ENCODE measurements at regions not wholly inside any gene's neighbourhood (a gene's known extent, or its start where the extent isn't known, plus 50 kb on each side); places are given as distances from the start of the nearest gene placed in this dataset.

DNA sequence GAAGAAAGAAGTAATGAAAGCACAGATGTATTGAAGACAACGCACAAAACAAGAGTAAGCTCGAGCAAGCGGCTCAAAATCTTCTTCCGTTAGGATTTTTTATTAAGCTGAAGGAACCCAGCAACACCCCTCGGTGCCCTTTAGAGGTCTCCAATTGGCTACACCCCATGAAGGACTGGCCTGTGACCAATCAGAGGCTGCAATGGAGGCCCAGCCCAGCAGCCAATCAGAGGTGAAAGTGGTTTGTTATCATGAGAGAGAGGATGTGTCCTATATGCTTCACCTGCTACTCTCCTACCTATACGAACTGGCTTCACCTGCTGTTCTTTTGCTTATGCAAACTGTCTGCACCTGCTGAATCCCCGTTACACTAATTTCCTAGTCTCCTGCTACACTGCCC, 358.8 kb downstream of the C12orf50 start:
- Histone ChIP-seq H3K4me1 (ENCODE audit: control insufficient read depth, insufficient read depth, low read length) (no peaks in the 10 kb centered on the region), H3K4me2 (ENCODE audit: low read length) (no peak overlapping the region), H3K36me3 (ENCODE audit: insufficient read depth, low read length) (no peaks in the 10 kb centered on the region), H3K9ac (ENCODE audit: low read depth, low read length) (no peak overlapping the region), H3K9me3 (replicated peaks; ENCODE audit: low read length) (no peaks in the 10 kb centered on the region), H3K4me3 (ENCODE audit: low read length) (no peak overlapping the region), H3K27me3 (ENCODE audit: control insufficient read depth, insufficient read depth, low read length) (no peaks in the 10 kb centered on the region)

DNA sequence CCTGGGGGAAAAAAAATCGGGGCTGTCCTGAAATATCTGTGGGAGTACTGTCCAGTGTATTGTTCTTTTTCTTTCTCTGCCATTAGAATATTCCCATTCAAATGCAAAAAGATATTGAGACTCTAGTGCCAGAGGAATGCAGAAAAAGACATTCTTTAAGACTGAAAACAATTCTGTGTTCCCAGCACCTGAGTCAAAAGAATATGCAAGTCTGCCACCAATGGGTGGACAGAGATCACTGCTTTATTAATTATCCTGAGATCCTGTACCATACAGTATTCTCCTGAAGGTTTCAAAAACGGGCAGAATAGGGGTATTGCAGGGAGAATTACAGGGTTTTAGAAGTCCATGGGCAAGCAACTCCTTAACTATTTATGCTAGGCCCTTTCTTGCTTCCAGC, 361.8 kb downstream of the C12orf50 start:
- Histone ChIP-seq H3K36me3 (ENCODE audit: insufficient read depth, low read length) (no peaks in the 10 kb centered on the region), H3K4me2 (ENCODE audit: low read length) (no peak overlapping the region), H3K4me1 (ENCODE audit: control insufficient read depth, insufficient read depth, low read length) (no peaks in the 10 kb centered on the region), H3K9me3 (replicated peaks; ENCODE audit: low read length) (no peaks in the 10 kb centered on the region), H3K9ac (ENCODE audit: low read depth, low read length) (no peak overlapping the region), H3K27me3 (ENCODE audit: control insufficient read depth, insufficient read depth, low read length) (no peaks in the 10 kb centered on the region), H3K4me3 (ENCODE audit: low read length) (no peak overlapping the region)

GRCh38 chr12:87661786-87662377, 367.3 kb downstream of the C12orf50 start:
- Histone ChIP-seq H3K4me3 (ENCODE audit: low read length) (peak overlapping the region; percentile 57), H3K9ac (ENCODE audit: low read depth, low read length) (peak overlapping the region; percentile 11), H3K9me3 (replicated peaks; ENCODE audit: low read length) (no peaks in the 10 kb centered on the region)

GRCh38 chr12:87660987-87661774, 368.0 kb downstream of the C12orf50 start:
- Histone ChIP-seq H3K27me3 (ENCODE audit: control insufficient read depth, insufficient read depth, low read length) (no peaks in the 10 kb centered on the region), H3K9ac (ENCODE audit: low read depth, low read length) (no peak overlapping the region), H3K9me3 (replicated peaks; ENCODE audit: low read length) (no peaks in the 10 kb centered on the region), H3K36me3 (ENCODE audit: insufficient read depth, low read length) (no peaks in the 10 kb centered on the region), H3K4me3 (ENCODE audit: low read length) (no peak overlapping the region), H3K4me1 (ENCODE audit: control insufficient read depth, insufficient read depth, low read length) (no peaks in the 10 kb centered on the region), H3K4me2 (ENCODE audit: low read length) (peak overlapping the region; percentile 72)

More at GRCh38 chr12:87661786-87662377, 367.3 kb downstream of the C12orf50 start:
- no peaks in the 10 kb centered on the region for H3K36me3 ChIP-seq (ENCODE audit: insufficient read depth, low read length)
- no peaks in the 10 kb centered on the region for H3K27me3 ChIP-seq (ENCODE audit: control insufficient read depth, insufficient read depth, low read length)
- H3K4me2 ChIP-seq (ENCODE audit: low read length), result peak overlapping the region; percentile 72
- H3K4me1 ChIP-seq (ENCODE audit: control insufficient read depth, insufficient read depth, low read length), result no peaks in the 10 kb centered on the region

GRCh38 chr12:87660291-87660690, 368.9 kb downstream of the C12orf50 start:
- Histone ChIP-seq H3K27me3 (ENCODE audit: control insufficient read depth, insufficient read depth, low read length) (no peaks in the 10 kb centered on the region), H3K4me1 (ENCODE audit: control insufficient read depth, insufficient read depth, low read length) (no peaks in the 10 kb centered on the region), H3K36me3 (ENCODE audit: insufficient read depth, low read length) (no peaks in the 10 kb centered on the region), H3K9me3 (replicated peaks; ENCODE audit: low read length) (no peaks in the 10 kb centered on the region), H3K4me2 (ENCODE audit: low read length) (no peak overlapping the region), H3K9ac (ENCODE audit: low read depth, low read length) (no peak overlapping the region), H3K4me3 (ENCODE audit: low read length) (no peak overlapping the region)

DNA sequence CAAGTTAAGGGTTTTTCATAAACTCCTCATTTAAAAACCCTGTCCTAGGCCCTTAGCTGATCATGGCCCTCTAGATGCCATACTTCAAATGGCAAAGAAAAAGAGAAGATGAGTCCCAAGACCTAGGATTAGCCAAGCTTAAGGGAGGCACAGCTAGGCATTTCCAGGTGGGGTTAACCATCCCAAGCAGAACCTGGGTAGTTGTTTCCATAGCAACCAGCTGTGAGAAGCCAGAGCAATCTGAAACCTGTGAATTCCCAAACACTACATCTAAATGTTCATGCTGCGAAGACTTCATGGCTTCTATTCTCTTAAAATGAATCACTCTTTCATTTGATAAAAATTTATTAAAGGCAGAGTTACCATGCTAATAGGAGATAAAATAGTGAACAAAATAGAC, 372.9 kb downstream of the C12orf50 start:
- Histone ChIP-seq H3K4me3 (ENCODE audit: low read length) (no peak overlapping the region), H3K9ac (ENCODE audit: low read depth, low read length) (no peak overlapping the region), H3K27me3 (ENCODE audit: control insufficient read depth, insufficient read depth, low read length) (no peaks in the 10 kb centered on the region), H3K9me3 (replicated peaks; ENCODE audit: low read length) (no peaks in the 10 kb centered on the region), H3K4me2 (ENCODE audit: low read length) (no peak overlapping the region), H3K36me3 (ENCODE audit: insufficient read depth, low read length) (no peaks in the 10 kb centered on the region), H3K4me1 (ENCODE audit: control insufficient read depth, insufficient read depth, low read length) (peaks cover 6% of the 10 kb centered on the region)

GRCh38 chr12:87651670-87652425, 377.4 kb downstream of the C12orf50 start:
- Histone ChIP-seq H3K9ac (ENCODE audit: low read depth, low read length) (no peak overlapping the region), H3K9me3 (replicated peaks; ENCODE audit: low read length) (no peaks in the 10 kb centered on the region), H3K4me1 (ENCODE audit: control insufficient read depth, insufficient read depth, low read length) (peaks cover 12% of the 10 kb centered on the region), H3K36me3 (ENCODE audit: insufficient read depth, low read length) (no peaks in the 10 kb centered on the region), H3K4me2 (ENCODE audit: low read length) (no peak overlapping the region), H3K4me3 (ENCODE audit: low read length) (no peak overlapping the region), H3K27me3 (ENCODE audit: control insufficient read depth, insufficient read depth, low read length) (no peaks in the 10 kb centered on the region)

GRCh38 chr12:87642245-87642644, 387.0 kb downstream of the C12orf50 start:
- Histone ChIP-seq H3K4me3 (ENCODE audit: low read length) (no peak overlapping the region), H3K9me3 (replicated peaks; ENCODE audit: low read length) (no peaks in the 10 kb centered on the region), H3K27me3 (ENCODE audit: control insufficient read depth, insufficient read depth, low read length) (no peaks in the 10 kb centered on the region), H3K36me3 (ENCODE audit: insufficient read depth, low read length) (no peaks in the 10 kb centered on the region), H3K9ac (ENCODE audit: low read depth, low read length) (no peak overlapping the region), H3K4me1 (ENCODE audit: control insufficient read depth, insufficient read depth, low read length) (no peaks in the 10 kb centered on the region), H3K4me2 (ENCODE audit: low read length) (no peak overlapping the region)

DNA sequence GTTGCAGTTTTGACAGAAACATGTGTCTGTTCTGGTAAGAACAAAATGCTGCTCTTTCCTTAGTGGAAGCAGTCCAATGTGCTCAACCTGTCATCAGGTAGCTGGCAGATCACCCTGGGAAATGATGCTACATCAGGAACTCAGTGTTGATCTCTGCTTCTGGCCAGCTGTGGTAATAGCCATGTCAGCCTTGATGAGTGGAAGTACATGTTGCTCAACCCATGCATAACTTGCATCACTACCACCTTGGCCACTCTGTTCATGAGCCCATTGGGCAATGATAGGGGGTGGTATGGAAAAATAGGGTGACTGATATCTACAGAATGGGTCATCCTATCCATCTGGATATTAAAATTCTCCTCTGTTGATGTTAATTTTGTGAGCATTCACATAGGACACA, 411.0 kb downstream of the C12orf50 start:
- no peaks in the 10 kb centered on the region for H3K4me1 ChIP-seq (ENCODE audit: control insufficient read depth, insufficient read depth, low read length)
- H3K4me2 ChIP-seq (ENCODE audit: low read length), result no peak overlapping the region
- H3K9ac ChIP-seq (ENCODE audit: low read depth, low read length), result no peak overlapping the region
- H3K27me3 ChIP-seq (ENCODE audit: control insufficient read depth, insufficient read depth, low read length), result no peaks in the 10 kb centered on the region
- H3K9me3 ChIP-seq (replicated peaks; ENCODE audit: low read length), result no peaks in the 10 kb centered on the region
- H3K36me3 ChIP-seq (ENCODE audit: insufficient read depth, low read length), result no peaks in the 10 kb centered on the region
- H3K4me3 ChIP-seq (ENCODE audit: low read length), result no peak overlapping the region

GRCh38 chr12:87612996-87613395, 416.2 kb downstream of the C12orf50 start:
- H3K4me3 ChIP-seq (ENCODE audit: low read length), result no peak overlapping the region
- no peaks in the 10 kb centered on the region for H3K36me3 ChIP-seq (ENCODE audit: insufficient read depth, low read length)
- no peaks in the 10 kb centered on the region for H3K9me3 ChIP-seq (replicated peaks; ENCODE audit: low read length)
- no peaks in the 10 kb centered on the region for H3K27me3 ChIP-seq (ENCODE audit: control insufficient read depth, insufficient read depth, low read length)
- H3K4me2 ChIP-seq (ENCODE audit: low read length), result no peak overlapping the region
- H3K4me1 ChIP-seq (ENCODE audit: control insufficient read depth, insufficient read depth, low read length), result no peaks in the 10 kb centered on the region
- H3K9ac ChIP-seq (ENCODE audit: low read depth, low read length), result no peak overlapping the region

GRCh38 chr12:87608321-87608720, 420.9 kb downstream of the C12orf50 start:
- no peak overlapping the region for H3K4me2 ChIP-seq (ENCODE audit: low read length)
- H3K27me3 ChIP-seq (ENCODE audit: control insufficient read depth, insufficient read depth, low read length), result no peaks in the 10 kb centered on the region
- H3K36me3 ChIP-seq (ENCODE audit: insufficient read depth, low read length), result no peaks in the 10 kb centered on the region
- H3K4me1 ChIP-seq (ENCODE audit: control insufficient read depth, insufficient read depth, low read length), result no peaks in the 10 kb centered on the region
- no peak overlapping the region for H3K4me3 ChIP-seq (ENCODE audit: low read length)
- H3K9me3 ChIP-seq (replicated peaks; ENCODE audit: low read length), result no peaks in the 10 kb centered on the region
- H3K9ac ChIP-seq (ENCODE audit: low read depth, low read length), result no peak overlapping the region
